ENCODE measurements at regions not wholly inside any gene's neighbourhood (a gene's known extent, or its start where the extent isn't known, plus 50 kb on each side); places are given as distances from the start of the nearest gene placed in this dataset.

- no peak for TF ChIP-seq EZH2 (IDR thresholded peaks at IDR 0.05; ENCODE audit: low read length, missing control alignments)
- TF ChIP-seq, protein P1, sequence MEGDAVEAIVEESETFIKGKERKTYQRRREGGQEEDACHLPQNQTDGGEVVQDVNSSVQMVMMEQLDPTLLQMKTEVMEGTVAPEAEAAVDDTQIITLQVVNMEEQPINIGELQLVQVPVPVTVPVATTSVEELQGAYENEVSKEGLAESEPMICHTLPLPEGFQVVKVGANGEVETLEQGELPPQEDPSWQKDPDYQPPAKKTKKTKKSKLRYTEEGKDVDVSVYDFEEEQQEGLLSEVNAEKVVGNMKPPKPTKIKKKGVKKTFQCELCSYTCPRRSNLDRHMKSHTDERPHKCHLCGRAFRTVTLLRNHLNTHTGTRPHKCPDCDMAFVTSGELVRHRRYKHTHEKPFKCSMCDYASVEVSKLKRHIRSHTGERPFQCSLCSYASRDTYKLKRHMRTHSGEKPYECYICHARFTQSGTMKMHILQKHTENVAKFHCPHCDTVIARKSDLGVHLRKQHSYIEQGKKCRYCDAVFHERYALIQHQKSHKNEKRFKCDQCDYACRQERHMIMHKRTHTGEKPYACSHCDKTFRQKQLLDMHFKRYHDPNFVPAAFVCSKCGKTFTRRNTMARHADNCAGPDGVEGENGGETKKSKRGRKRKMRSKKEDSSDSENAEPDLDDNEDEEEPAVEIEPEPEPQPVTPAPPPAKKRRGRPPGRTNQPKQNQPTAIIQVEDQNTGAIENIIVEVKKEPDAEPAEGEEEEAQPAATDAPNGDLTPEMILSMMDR (conservative IDR thresholded peaks at IDR 0.05 in 1 of 2, IDR thresholded peaks at IDR 0.05 in 1 of 2; ENCODE audit: low read depth in 1 of 2, low read length in 2 of 2): no peak
Measured at GRCh38 chr11:42363701-42364100, 904.2 kb upstream of the LRRC4C start.
